HG02763 (cell line): ENCODE measurements at regions not wholly inside any gene's neighbourhood (a gene's known extent, or its start where the extent isn't known, plus 50 kb on each side); places are given as distances from the start of the nearest gene placed in this dataset.

Experiments used
- ATAC-seq: cut with Tn5 transposase; IDR thresholded peaks from one replicate; pipeline ENCODE4 v1.9.1; 2021; ENCODE audit warnings: mild to moderate bottlenecking, moderate library complexity; ENCODE audit not compliant: unreplicated experiment

- ATAC-seq, result no peak
Observed at GRCh38 chr1:78415165-78415564, 75.6 kb upstream of the PTGFR start.

- no peak for ATAC-seq
Observed at GRCh38 chr1:78419309-78419708, 71.5 kb upstream of the PTGFR start.

DNA sequence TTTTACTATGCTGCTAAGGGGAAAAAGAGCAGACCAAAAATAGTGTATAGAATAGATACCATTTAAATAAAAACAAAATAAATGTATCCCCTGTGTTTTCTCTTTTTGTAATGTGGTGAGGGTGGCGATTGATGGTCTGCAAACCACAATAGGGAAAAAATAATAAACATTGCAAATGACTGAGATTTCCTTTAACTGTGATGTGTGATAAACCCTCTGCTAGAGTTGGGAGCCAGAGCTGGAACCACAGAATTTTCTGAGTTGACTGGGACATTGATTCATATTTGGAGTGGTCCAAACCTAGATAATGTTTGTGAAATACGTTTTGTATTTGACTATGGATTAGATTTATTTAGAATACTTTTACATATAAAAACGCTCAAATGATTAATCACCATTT, 70.6 kb upstream of the PTGFR start:
- ATAC-seq, result no peak

DNA sequence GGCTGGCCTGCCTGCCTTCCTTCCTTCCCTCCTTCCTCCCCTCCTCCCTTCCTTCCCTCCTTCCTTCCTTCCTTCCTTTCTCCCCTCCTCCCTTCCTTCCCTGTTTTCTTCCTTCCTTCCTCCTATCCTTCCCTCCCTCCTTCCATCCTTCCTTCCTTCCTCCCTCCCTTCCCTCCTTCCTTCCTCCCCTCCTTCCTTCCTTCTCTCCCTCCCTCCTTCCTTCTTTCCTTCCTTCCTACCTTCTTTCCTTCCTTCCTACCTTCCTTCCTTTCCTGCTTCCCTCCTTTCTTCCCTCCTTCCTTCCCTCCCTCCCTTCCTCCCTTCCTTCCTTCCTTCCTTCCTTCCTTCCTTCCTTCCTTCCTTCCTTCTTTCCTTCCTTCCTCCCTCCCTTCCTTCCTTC, 70.1 kb upstream of the PTGFR start:
- ATAC-seq, result no peak

DNA sequence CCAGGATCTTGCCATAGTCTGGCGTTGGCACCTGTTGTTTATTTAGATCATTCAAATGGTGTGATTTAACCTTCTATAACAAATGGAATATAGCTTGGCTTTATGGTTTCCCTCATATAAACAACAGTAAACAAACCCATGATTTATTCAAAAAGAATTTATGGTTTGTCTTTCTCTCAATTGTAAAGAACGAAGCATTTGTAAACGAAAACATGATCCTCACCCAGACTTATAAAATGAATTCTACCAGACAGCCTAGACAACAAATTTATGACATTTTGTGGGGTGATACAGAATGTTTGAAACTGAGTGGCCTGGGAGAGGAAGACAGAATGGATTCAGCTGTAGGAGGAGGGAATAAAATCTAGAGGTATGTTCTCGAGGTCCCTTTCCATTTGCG, 66.1 kb upstream of the PTGFR start:
- no peak for ATAC-seq

DNA sequence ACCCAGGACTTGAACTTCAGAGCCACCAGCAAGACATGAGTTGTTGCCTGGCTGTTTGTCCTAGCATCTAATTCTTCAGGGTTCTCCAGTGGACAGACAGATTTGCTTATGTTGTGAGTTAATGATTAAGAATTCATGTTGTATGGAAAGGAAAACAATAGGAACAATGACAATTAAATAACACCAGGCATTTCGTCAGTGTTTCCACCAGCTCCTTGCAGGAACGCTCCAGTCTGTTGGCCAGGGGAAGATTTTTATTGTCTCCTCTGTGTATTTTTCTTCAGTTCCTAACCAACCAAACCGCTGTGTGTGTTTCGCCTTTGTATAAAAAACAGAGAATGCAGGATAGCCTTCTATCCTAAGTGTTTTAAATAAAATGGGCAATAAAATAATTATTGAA, 64.4 kb upstream of the PTGFR start:
- ATAC-seq, result no peak

GRCh38 chr1:78427506-78427905, 63.3 kb upstream of the PTGFR start:
- no peak for ATAC-seq

DNA sequence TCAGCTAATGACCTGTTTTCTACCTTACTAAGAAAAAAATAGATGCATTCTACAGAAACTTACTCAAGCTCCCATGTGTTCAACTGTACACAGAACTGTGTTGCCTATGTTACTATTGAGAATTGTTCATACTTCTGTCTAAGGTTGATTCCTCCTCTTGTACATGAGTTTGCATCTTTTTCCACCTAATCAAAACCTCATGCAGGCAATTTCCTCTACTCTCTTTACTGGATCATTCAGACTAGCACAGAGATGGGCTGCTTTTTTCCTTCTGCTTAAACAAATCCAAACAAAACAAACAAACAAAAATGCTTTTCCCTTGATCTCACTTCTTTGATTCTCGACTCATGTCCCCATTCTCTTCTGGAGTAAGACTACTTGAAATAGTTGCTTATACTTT, 58.8 kb upstream of the PTGFR start:
- no peak for ATAC-seq

DNA sequence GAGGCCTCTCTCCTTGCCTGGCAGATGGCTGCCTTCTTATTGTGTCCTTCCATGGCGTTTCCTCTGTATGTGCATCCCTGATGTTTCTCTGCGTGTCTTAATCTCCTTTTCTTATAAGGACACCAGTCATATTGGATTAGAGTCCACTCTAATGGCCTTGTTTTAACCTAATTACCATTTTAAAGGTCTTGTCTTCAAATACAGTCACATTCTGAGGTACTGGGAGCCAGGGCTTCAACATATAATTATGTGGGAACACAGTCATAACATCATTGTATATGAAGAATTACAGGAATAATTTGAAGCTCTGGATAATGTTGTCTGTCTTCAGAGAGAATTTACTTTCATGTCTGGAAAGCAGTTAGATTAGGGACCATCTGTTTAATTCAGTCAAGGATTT, 56.4 kb upstream of the PTGFR start:
- no peak for ATAC-seq

DNA sequence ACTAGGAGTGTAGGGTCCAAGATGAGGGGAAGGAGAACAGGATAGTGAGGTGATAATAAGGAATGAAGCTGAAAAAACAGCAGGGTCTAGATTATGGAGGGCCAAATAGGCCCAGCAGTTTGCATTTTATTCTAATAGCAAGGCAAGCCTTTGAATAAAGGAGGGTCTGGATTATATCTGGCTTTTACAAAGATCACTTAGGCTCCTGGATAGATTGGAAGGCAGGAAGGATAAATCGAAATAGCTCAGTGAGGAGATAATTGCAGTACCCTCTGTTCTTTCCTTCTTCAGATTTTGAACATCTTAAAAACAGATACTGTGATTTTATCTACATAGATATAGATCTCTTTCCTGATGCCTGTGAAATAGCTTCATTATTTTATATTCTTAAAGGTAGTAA, 53.8 kb upstream of the PTGFR start:
- no peak for ATAC-seq

DNA sequence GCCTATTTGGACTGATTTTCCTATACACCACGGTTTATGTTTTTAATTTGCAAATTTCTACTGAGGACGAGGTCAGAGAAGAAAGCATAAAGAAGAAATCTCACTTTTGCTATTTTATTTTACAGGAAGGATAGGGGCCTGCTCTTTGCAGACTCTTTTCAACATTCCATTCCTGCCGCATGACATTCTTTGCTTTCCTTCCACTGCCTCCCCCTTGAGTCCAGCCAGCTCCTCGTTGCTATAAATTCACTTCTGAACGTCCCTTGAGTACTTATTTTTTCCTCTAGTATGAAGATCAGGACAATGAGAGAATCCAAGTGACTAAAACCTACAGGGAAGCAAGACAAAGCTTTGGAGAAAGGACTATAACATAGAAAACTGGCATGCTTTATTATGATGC, 53.4 kb upstream of the PTGFR start:
- no peak for ATAC-seq

DNA sequence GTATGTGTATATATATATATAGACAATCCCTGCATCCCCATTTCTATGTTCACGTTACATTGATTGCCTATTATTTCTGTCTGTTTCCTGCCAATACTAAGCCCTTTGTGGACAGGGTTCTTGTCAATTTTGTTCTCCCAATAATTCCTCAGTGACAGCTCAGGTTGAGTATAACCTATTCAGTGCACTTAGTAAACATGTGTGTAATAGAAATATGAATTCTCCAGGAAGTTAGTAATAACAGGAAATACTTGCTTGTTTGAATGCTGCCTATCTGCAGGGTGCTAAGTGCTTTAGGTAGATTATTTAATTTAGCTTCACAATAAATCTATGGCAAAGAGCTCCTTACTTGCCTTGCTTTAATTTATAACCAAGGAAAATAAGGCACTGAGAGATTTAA, 52.8 kb upstream of the PTGFR start:
- ATAC-seq, result no peak

- no peak for ATAC-seq
Observed at GRCh38 chr1:78440381-78440793, 50.4 kb upstream of the PTGFR start.
